Right lobe of liver (tissue), 4 donors: ENCODE measurements at regions not wholly inside any gene's neighbourhood (a gene's known extent, or its start where the extent isn't known, plus 50 kb on each side); places are given as distances from the start of the nearest gene placed in this dataset.

ENCODE experiments used
- CTCF ChIP-seq, 4 donors: fragments of 200-600 bp in 3 of 4; fragments of 450-650 bp in 1 of 4; IDR thresholded peaks; one replicate each; pipeline versions ENCODE4 v1.5.1 to v1.8.0; 2016 to 2022; ENCODE audit warnings: antibody characterized with exemption in 4 of 4, mild to moderate bottlenecking in 2 of 4
- POLR2A ChIP-seq: fragments of 450-650 bp; IDR thresholded peaks from one replicate; pipeline ENCODE4 v1.6.1; 2017; ENCODE audit warnings: antibody characterized with exemption, mild to moderate bottlenecking
- donor health status: DM: no; HTN: no; CAD: no.
- donor health status: DM: no; HTN: no; CAD: no.
- donor health status: DM: no; HTN: yes; CAD: no.

- TF ChIP-seq CTCF (IDR thresholded peaks at IDR 0.05) = no peak
- TF ChIP-seq POLR2A = no peak
Measured at GRCh38 chr16:60328152-60328551, 1594.0 kb upstream of the GOT2 start.
